PFSK-1 (cell line): ENCODE measurements at regions not wholly inside any gene's neighbourhood (a gene's known extent, or its start where the extent isn't known, plus 50 kb on each side); places are given as distances from the start of the nearest gene placed in this dataset.

ENCODE experiments used
- FOXP2 ChIP-seq: optimal IDR thresholded peaks from 2 replicates; pipeline ENCODE3; 2011; ENCODE audit warnings: borderline replicate concordance, control low read depth, inconsistent platforms; ENCODE audit not compliant: insufficient read depth; ENCODE audit errors: extremely low read length, extremely low read depth
- POLR2AphosphoS5 ChIP-seq: IDR thresholded peaks from 2 replicates; pipeline ENCODE4 v1.6.1; 2012; ENCODE audit warnings: low read depth, mild to moderate bottlenecking, control low read depth, low read length, moderate library complexity
- SIN3A ChIP-seq: IDR thresholded peaks from 2 replicates; pipeline ENCODE4 v1.6.1; 2012; ENCODE audit warnings: mild to moderate bottlenecking, low read length, moderate library complexity, borderline replicate concordance; ENCODE audit not compliant: insufficient read depth
- TAF1 ChIP-seq: IDR thresholded peaks from 2 replicates; pipeline ENCODE4 v1.6.1; 2012; ENCODE audit warnings: low read length, control low read depth, borderline replicate concordance; ENCODE audit not compliant: insufficient read depth
- TF ChIP-seq, protein P1 (sequence below), 2 experiments: IDR thresholded peaks; 2 replicates each; pipeline versions ENCODE4 v1.6.1 to v1.8.0; 2011 to 2012; ENCODE audit warnings: low read depth in 2 of 2, low read length in 2 of 2, control low read depth in 1 of 2, inconsistent platforms in 1 of 2, mild to moderate bottlenecking in 1 of 2, moderate library complexity in 1 of 2; ENCODE audit not compliant: insufficient read depth in 1 of 2

DNA sequence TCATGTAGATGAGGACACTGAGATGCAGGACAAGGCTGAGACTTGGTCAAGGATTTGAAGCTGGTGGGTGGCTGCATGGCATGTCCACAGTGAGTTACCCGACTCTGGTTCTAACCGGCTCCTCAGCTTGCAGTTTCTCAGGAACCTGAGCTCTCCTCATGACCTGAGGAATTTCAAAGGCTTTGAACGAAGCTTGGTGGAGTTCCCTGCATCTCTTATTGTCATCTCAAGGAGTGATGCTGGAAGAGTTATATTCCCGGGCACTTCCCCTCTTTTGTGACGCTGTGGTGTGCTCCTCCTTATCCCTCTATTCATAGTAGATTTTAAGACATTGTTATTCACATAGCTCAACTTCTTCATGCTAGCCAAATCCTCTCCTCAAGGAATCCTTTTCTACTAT lies 500.1 kb upstream of the HTR2A start:
- TF ChIP-seq, protein P1, sequence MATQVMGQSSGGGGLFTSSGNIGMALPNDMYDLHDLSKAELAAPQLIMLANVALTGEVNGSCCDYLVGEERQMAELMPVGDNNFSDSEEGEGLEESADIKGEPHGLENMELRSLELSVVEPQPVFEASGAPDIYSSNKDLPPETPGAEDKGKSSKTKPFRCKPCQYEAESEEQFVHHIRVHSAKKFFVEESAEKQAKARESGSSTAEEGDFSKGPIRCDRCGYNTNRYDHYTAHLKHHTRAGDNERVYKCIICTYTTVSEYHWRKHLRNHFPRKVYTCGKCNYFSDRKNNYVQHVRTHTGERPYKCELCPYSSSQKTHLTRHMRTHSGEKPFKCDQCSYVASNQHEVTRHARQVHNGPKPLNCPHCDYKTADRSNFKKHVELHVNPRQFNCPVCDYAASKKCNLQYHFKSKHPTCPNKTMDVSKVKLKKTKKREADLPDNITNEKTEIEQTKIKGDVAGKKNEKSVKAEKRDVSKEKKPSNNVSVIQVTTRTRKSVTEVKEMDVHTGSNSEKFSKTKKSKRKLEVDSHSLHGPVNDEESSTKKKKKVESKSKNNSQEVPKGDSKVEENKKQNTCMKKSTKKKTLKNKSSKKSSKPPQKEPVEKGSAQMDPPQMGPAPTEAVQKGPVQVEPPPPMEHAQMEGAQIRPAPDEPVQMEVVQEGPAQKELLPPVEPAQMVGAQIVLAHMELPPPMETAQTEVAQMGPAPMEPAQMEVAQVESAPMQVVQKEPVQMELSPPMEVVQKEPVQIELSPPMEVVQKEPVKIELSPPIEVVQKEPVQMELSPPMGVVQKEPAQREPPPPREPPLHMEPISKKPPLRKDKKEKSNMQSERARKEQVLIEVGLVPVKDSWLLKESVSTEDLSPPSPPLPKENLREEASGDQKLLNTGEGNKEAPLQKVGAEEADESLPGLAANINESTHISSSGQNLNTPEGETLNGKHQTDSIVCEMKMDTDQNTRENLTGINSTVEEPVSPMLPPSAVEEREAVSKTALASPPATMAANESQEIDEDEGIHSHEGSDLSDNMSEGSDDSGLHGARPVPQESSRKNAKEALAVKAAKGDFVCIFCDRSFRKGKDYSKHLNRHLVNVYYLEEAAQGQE (IDR thresholded peaks at IDR 0.05; ENCODE audit: insufficient read depth in 1 of 2, low read depth in 2 of 2, low read length in 2 of 2): no peak
- no peak for TF ChIP-seq TAF1
- no peak for TF ChIP-seq POLR2AphosphoS5
- TF ChIP-seq FOXP2: no peak
- TF ChIP-seq SIN3A: no peak

DNA sequence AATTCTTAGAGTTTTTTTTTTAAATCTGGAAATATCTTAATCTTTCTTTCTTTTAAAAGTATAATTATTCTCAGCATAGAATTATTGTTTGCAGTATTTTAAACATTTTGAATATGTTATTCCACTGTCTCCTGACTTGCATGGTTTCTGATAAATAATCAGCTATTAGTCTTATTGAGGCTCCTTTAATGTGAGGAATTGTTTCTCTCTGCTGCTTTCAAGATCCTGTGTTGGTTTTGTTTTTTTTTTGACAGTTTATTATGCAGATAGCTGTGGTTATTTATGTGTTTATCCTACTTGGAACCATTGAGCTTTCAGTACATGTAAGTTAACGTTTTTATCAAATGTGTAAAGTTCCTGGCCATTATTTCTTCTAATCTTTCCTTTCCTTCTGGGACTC lies 477.9 kb upstream of the HTR2A start:
- TF ChIP-seq, protein P1 (IDR thresholded peaks at IDR 0.05; ENCODE audit: insufficient read depth in 1 of 2, low read depth in 2 of 2, low read length in 2 of 2): no peak
- TF ChIP-seq FOXP2 (no peak), SIN3A (no peak), TAF1 (no peak), POLR2AphosphoS5 (no peak)

DNA sequence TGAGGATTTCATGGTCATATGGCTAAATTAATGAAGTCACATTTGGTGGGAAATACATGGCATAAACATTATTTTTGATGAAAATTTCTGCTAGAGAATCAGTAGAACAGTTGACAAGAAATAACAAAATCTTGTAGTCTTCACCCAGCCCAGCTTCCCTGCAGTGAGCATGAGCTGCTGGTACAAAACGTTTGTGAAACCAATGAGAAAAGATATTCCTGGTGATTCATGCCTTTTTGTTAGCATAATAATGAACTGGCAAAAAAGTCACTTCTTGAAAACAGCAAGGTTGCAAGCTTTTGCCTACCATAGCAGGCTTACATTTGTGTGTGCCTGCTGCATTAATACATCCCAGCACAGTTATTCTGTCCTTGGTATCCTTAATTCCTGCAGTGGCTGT lies 475.9 kb upstream of the HTR2A start:
- no peak for TF ChIP-seq TAF1
- no peak for TF ChIP-seq POLR2AphosphoS5
- no peak for TF ChIP-seq SIN3A
- no peak for TF ChIP-seq FOXP2

DNA sequence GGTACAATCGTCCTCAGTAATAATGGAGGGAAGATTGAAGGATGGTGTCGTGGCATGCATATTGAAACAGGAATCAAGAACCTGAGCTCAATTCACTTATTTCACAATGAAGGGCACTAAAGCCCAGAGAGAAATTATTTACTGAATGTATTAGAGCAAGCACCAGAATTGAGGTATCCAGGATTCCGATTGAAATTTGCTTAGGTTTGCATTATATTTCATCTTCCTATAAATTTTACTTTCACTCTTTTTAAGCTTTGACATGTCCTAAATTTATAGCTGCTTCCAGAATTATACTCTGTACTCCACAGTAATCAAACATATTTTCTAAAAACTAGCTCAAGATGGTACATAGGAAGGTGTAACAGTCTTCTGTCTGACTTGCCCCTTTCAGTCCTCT lies 454.9 kb upstream of the HTR2A start:
- TF ChIP-seq FOXP2 (no peak), SIN3A (no peak), TAF1 (no peak), POLR2AphosphoS5 (no peak)
- TF ChIP-seq, protein P1 (IDR thresholded peaks at IDR 0.05; ENCODE audit: insufficient read depth in 1 of 2, low read depth in 2 of 2, low read length in 2 of 2): no peak

DNA sequence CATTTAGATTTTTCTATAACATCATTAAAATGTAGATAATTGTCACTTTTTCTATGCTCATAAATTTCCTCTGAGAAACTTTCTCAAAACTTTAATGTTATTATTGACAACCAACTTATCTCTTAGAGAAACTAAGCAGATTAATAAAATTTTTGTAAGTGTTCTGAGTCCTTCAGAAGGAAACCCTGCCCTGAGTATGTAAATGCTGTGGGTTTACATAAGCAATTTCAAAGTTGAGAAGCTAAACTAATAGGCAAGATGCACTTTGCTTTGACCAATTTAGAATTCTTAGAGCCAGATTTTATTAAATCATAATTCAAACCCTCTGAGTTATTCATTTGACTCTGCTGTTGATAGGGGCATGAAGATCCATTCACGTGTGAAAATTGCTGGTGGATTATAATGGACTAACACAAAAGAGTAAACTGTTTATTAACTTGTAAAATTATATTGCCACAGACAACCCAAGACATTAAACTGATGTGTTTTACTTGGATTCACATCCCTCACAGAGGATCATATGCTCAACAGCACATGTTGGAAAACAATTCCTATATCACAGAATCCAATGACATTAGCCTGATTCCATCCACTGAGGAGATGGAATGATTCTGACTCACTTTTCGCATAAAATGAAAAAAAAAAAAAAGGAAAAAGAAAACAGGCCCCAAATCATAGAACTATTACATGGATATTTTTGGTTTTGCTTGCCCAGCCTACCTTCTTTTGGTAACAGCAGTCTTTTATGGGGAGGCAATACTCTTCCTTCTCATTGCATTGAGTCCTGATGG lies 453.7 kb upstream of the HTR2A start:
- TF ChIP-seq SIN3A: no peak
- TF ChIP-seq TAF1: no peak
- no peak for TF ChIP-seq POLR2AphosphoS5
- no peak for TF ChIP-seq FOXP2
- TF ChIP-seq, protein P1 (IDR thresholded peaks at IDR 0.05; ENCODE audit: insufficient read depth in 1 of 2, low read depth in 2 of 2, low read length in 2 of 2): no peak
